NT2/D1 (cell line): ENCODE measurements at regions not wholly inside any gene's neighbourhood (a gene's known extent, or its start where the extent isn't known, plus 50 kb on each side); places are given as distances from the start of the nearest gene placed in this dataset.

Source experiments
- DNase-seq: peaks from one replicate; pipeline ENCODE4 v3.0.0-alpha.2; 2011; ENCODE audit warnings: low read depth, low spot score
- H3K27me3 ChIP-seq: 2 replicates; pipeline ENCODE4 v1.6.0; 2011; ENCODE audit warnings: mild to moderate bottlenecking; ENCODE audit not compliant: insufficient read length, insufficient read depth
- H3K36me3 ChIP-seq: 2 replicates; pipeline ENCODE4 v1.6.1; 2011; ENCODE audit warnings: mild to moderate bottlenecking, low read length, mixed read lengths; ENCODE audit not compliant: insufficient read depth, insufficient read length
- H3K4me1 ChIP-seq: 2 replicates; pipeline ENCODE4 v1.5.1; 2011; ENCODE audit not compliant: insufficient read depth, insufficient read length
- H3K4me3 ChIP-seq: 2 replicates; pipeline ENCODE4 v1.5.1; 2011; ENCODE audit warnings: low read depth; ENCODE audit not compliant: insufficient read length
- H3K9ac ChIP-seq: 2 replicates; pipeline ENCODE4 v1.6.0; 2011; ENCODE audit warnings: low read depth; ENCODE audit not compliant: insufficient read length
- H3K9me3 ChIP-seq: 2 replicates; pipeline ENCODE4 v1.5.1; 2011; ENCODE audit warnings: mild to moderate bottlenecking, low read length; ENCODE audit not compliant: insufficient read depth
- SUZ12 ChIP-seq: IDR thresholded peaks from 2 replicates; pipeline ENCODE4 v1.6.1; 2011; ENCODE audit not compliant: insufficient read length, insufficient read depth; ENCODE audit errors: extremely low read depth
- YY1 ChIP-seq: IDR thresholded peaks from 2 replicates; pipeline ENCODE4 v1.6.1; 2011; ENCODE audit not compliant: insufficient read length, insufficient read depth
- ZNF274 ChIP-seq: IDR thresholded peaks from 2 replicates; pipeline ENCODE4 v1.6.1; 2011; ENCODE audit warnings: mild to moderate bottlenecking, low read depth, low read length

DNA sequence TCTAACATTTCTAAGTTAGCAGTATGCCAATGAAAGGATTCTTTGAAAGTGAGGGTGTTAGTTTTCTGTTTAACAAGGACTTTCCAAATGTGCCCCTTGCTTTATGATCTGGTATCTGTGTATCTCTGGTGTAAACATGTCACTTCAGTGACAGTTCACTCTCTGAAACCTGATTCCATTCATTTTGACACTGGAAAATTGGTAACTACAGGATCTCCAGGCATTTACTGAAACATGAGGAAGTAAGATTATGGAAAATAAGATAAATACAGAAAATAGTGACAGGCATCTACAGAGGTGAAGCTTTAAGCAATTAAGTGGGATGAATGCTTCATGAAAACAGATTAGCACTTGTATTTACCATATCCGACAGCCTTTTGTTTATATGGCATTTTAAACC, 101.6 kb upstream of the MYO16 start:
- Histone ChIP-seq H3K36me3 (no peaks in the 10 kb centered on the region), H3K4me3 (no peak overlapping the region), H3K9me3 (no peaks in the 10 kb centered on the region), H3K27me3 (no peaks in the 10 kb centered on the region), H3K4me1 (no peaks in the 10 kb centered on the region), H3K9ac (no peak overlapping the region)
- TF ChIP-seq ZNF274 (no peak), SUZ12 (no peak), YY1 (no peak)
- DNase-seq: no peak

DNA sequence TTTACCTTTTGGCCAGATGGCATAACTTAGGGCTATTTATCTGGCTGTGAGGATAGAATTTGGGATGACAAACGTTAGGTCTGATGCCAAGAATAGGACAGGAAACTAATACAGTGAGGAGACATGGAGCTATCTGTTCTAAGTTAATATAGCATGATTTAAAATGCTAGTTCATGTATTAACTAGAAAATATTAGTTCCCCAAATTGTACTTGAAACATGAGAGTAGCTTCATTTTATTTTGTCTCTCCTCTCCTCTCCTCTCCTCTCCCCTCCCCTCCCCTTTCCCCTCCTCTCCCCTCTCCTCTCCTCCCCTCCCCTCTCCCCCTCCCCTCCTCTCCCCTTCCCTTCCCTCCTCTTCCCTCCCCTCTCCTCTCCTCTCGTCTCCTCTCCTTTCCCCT, 101.1 kb upstream of the MYO16 start:
- Histone ChIP-seq H3K4me1 (no peaks in the 10 kb centered on the region), H3K27me3 (no peaks in the 10 kb centered on the region), H3K9ac (no peak overlapping the region), H3K36me3 (no peaks in the 10 kb centered on the region), H3K4me3 (no peak overlapping the region), H3K9me3 (no peaks in the 10 kb centered on the region)
- TF ChIP-seq SUZ12: no peak
- TF ChIP-seq ZNF274: no peak
- TF ChIP-seq YY1: no peak
- no peak for DNase-seq

DNA sequence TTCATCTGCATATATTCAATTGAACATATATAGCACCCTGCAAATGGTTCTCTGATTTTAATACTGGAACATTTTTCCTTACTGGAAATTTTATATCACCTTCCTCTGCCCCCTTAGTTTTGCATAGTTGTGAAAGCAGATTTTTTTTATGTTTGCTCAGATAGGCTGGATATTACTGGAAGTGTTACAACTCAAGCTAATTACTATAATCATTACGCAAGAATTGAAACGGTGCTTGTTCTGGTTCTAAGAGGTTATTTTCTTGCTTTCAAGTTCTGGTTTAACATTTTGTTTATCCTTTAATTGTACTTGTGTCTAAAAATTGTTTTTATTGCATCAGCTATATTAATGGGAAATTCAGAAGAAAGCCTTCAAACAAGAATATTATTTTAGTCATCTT, 95.6 kb upstream of the MYO16 start:
- H3K36me3 ChIP-seq: no peaks in the 10 kb centered on the region
- no peak for DNase-seq
- H3K9me3 ChIP-seq: no peaks in the 10 kb centered on the region
- no peak overlapping the region for H3K9ac ChIP-seq
- H3K27me3 ChIP-seq: no peaks in the 10 kb centered on the region
- TF ChIP-seq YY1 (no peak), ZNF274 (no peak), SUZ12 (no peak)
- H3K4me3 ChIP-seq: no peak overlapping the region
- no peaks in the 10 kb centered on the region for H3K4me1 ChIP-seq

GRCh38 chr13:108534728-108535127, 94.7 kb upstream of the MYO16 start:
- Histone ChIP-seq H3K36me3 (no peaks in the 10 kb centered on the region), H3K9ac (no peak overlapping the region), H3K4me1 (no peaks in the 10 kb centered on the region), H3K4me3 (no peak overlapping the region), H3K27me3 (no peaks in the 10 kb centered on the region), H3K9me3 (no peaks in the 10 kb centered on the region)
- no peak for TF ChIP-seq SUZ12
- no peak for TF ChIP-seq ZNF274
- no peak for TF ChIP-seq YY1
- DNase-seq: no peak

GRCh38 chr13:108549934-108550333, 79.5 kb upstream of the MYO16 start:
- H3K4me1 ChIP-seq: no peaks in the 10 kb centered on the region
- no peaks in the 10 kb centered on the region for H3K9me3 ChIP-seq
- no peaks in the 10 kb centered on the region for H3K36me3 ChIP-seq
- H3K4me3 ChIP-seq: no peak overlapping the region
- no peak overlapping the region for H3K9ac ChIP-seq
- DNase-seq: no peak
- H3K27me3 ChIP-seq: no peaks in the 10 kb centered on the region
- TF ChIP-seq YY1 (no peak), SUZ12 (no peak), ZNF274 (no peak)

DNA sequence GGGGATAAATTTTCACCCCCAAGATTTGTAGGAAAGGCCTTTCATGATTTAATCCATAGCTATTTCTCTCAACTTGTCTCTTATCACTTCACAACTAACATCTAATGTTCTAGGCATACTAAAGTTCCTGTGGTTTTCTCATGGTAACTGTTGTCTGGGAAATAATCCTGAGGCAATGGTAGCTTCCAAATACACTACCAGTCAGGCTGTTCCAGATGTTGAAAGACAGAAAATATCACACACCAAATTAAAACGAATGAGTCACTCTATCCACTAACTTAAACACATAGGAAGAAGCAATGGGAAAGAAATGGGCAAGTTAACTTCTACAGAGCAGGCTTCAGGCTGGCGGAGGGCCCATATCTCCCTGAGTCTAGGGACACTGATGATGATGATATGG, 77.7 kb upstream of the MYO16 start:
- no peak for TF ChIP-seq ZNF274
- TF ChIP-seq YY1: no peak
- TF ChIP-seq SUZ12: no peak
- Histone ChIP-seq H3K4me3 (no peak overlapping the region), H3K27me3 (no peaks in the 10 kb centered on the region), H3K9me3 (no peaks in the 10 kb centered on the region), H3K4me1 (no peaks in the 10 kb centered on the region), H3K9ac (no peak overlapping the region), H3K36me3 (no peaks in the 10 kb centered on the region)
- DNase-seq: no peak

GRCh38 chr13:108558489-108558888, 70.9 kb upstream of the MYO16 start:
- no peak for TF ChIP-seq ZNF274
- TF ChIP-seq YY1: no peak
- no peak for TF ChIP-seq SUZ12
- no peak overlapping the region for H3K4me3 ChIP-seq
- no peaks in the 10 kb centered on the region for H3K27me3 ChIP-seq
- no peaks in the 10 kb centered on the region for H3K36me3 ChIP-seq
- no peak for DNase-seq
- H3K9me3 ChIP-seq: no peaks in the 10 kb centered on the region
- no peak overlapping the region for H3K9ac ChIP-seq
- H3K4me1 ChIP-seq: no peaks in the 10 kb centered on the region

GRCh38 chr13:108560093-108560492, 69.3 kb upstream of the MYO16 start:
- DNase-seq: no peak
- Histone ChIP-seq H3K36me3 (no peaks in the 10 kb centered on the region), H3K9me3 (no peaks in the 10 kb centered on the region), H3K9ac (no peak overlapping the region), H3K27me3 (no peaks in the 10 kb centered on the region), H3K4me3 (no peak overlapping the region), H3K4me1 (no peaks in the 10 kb centered on the region)
- no peak for TF ChIP-seq SUZ12
- TF ChIP-seq YY1: no peak
- TF ChIP-seq ZNF274: no peak
